ENCODE measurements at regions not wholly inside any gene's neighbourhood (a gene's known extent, or its start where the extent isn't known, plus 50 kb on each side); places are given as distances from the start of the nearest gene placed in this dataset.
"Not testable (repeated sequence)": the region's sequence is repeated elsewhere in the genome, so short reads cannot be mapped to it uniquely, and the experiment has no call there.

GRCh38 chr14:105947599-105947998 lies 421.2 kb downstream of the TMEM121 start:
- no peaks in the 10 kb centered on the region for H3K4me1 Mint-ChIP-seq
- ATAC-seq = no peak
- Histone ChIP-seq H3K27me3 (ENCODE audit: insufficient read depth) (no peaks in the 10 kb centered on the region), H3K4me3 (no peak overlapping the region), H3K36me3 (ENCODE audit: insufficient read depth) (no peaks in the 10 kb centered on the region), H3K9me2 (ENCODE audit: insufficient read depth) (no peaks in the 10 kb centered on the region), H4K20me1 (replicated peaks; ENCODE audit: insufficient read depth) (no peaks in the 10 kb centered on the region), H3K27ac (ENCODE audit: low read depth) (no peak overlapping the region), H3K79me2 (replicated peaks; ENCODE audit: insufficient read depth) (no peaks in the 10 kb centered on the region), H3F3A (replicated peaks; ENCODE audit: low read depth) (no peaks in the 10 kb centered on the region), H3K4me1 (ENCODE audit: insufficient read depth) (no peaks in the 10 kb centered on the region), H3K4me2 (no peak overlapping the region), H2AFZ (no peak overlapping the region)
- peaks cover 93% of the 10 kb centered on the region for H3K9me3 Mint-ChIP-seq
- no peak for DNase-seq (ENCODE audit: low spot score)
- H3K27me3 Mint-ChIP-seq (ENCODE audit: insufficient read depth, low read depth, poor library complexity) = peaks cover 5% of the 10 kb centered on the region
- no peak overlapping the region for H3K4me3 Mint-ChIP-seq
- H3K36me3 Mint-ChIP-seq (ENCODE audit: low read depth) = peaks cover 51% of the 10 kb centered on the region
- no peak overlapping the region for H3K27ac Mint-ChIP-seq
- no peak for TF ChIP-seq ZNF114 (CRISPR knock-in tag; IDR thresholded peaks at IDR 0.05)
- TF ChIP-seq EZH2 (IDR thresholded peaks at IDR 0.05; ENCODE audit: low read depth, unreplicated experiment) = no peak
- no peak for TF ChIP-seq ZNF331 (CRISPR knock-in tag; IDR thresholded peaks at IDR 0.05; ENCODE audit: low read depth)
- TF ChIP-seq POLR2AphosphoS5 (IDR thresholded peaks at IDR 0.05; ENCODE audit: low read depth) = no peak
- no peak for TF ChIP-seq ZNF462 (CRISPR knock-in tag; IDR thresholded peaks at IDR 0.05)
- TF ChIP-seq NANOG (IDR thresholded peaks at IDR 0.05; ENCODE audit: borderline replicate concordance) = no peak
- no peak for TF ChIP-seq CREB1 (CRISPR knock-in tag; IDR thresholded peaks at IDR 0.05; ENCODE audit: low read depth)
- no peak for TF ChIP-seq REST (IDR thresholded peaks at IDR 0.05; ENCODE audit: unreplicated experiment)
- no peak for TF ChIP-seq CTCF (conservative IDR thresholded peaks at IDR 0.05; ENCODE audit: low read depth in 2 of 2)
- no peak for TF ChIP-seq JUNB (IDR thresholded peaks at IDR 0.05; ENCODE audit: unreplicated experiment)
- no peak for TF ChIP-seq STAT1 (IDR thresholded peaks at IDR 0.05; ENCODE audit: unreplicated experiment)

GRCh38 chr14:105948955-105949354 lies 422.6 kb downstream of the TMEM121 start:
- not testable (repeated sequence) for H3K4me1 Mint-ChIP-seq; H3K9me2 ChIP-seq (ENCODE audit: insufficient read depth); H3K27ac Mint-ChIP-seq; H3K4me2 ChIP-seq; H3K4me1 ChIP-seq (ENCODE audit: insufficient read depth); DNase-seq (ENCODE audit: low spot score); H3K79me2 ChIP-seq (replicated peaks; ENCODE audit: insufficient read depth); H3K4me3 ChIP-seq; H3K27me3 ChIP-seq (ENCODE audit: insufficient read depth); H2AFZ ChIP-seq; H3K4me3 Mint-ChIP-seq; ATAC-seq; H3K36me3 ChIP-seq (ENCODE audit: insufficient read depth); H3F3A ChIP-seq (replicated peaks; ENCODE audit: low read depth); H3K27ac ChIP-seq (ENCODE audit: low read depth); H4K20me1 ChIP-seq (replicated peaks; ENCODE audit: insufficient read depth); H3K27me3 Mint-ChIP-seq (ENCODE audit: insufficient read depth, low read depth, poor library complexity)
- Mint-ChIP-seq H3K36me3 (ENCODE audit: low read depth) (peaks cover 57% of the 10 kb centered on the region), H3K9me3 (peaks cover 93% of the 10 kb centered on the region)
